ENCODE measurements at regions not wholly inside any gene's neighbourhood (a gene's known extent, or its start where the extent isn't known, plus 50 kb on each side); places are given as distances from the start of the nearest gene placed in this dataset.

GRCh38 chr20:60212695-60213094 lies 254.5 kb downstream of the CDH26 start:
- in situ Hi-C loops (cut with MboI; ENCODE audit: low sequenced_read_pairs) = loop anchor here (10.0 to 25.0 kb wide), 3 partner anchors 900 to 1682 kb away; no protein-coding TSS in a partner anchor

More at GRCh38 chr20:60212695-60213094, 254.5 kb downstream of the CDH26 start:
- Histone ChIP-seq H3K4me3 (ENCODE audit: insufficient read depth, low read depth, low read length) (no peak overlapping the region), H3K4me2 (ENCODE audit: low read depth, low read length) (no peak overlapping the region), H3K79me1 (ENCODE audit: low read depth in 1 of 2, low read length in 2 of 2) (no peaks in the 10 kb centered on the region), H2AFZ (replicated peaks; ENCODE audit: low read length, poor library complexity) (no peak overlapping the region), H4K8ac (ENCODE audit: low read depth in 2 of 2, low read length in 2 of 2) (no peak overlapping the region), H4K5ac (ENCODE audit: low read depth, low read length) (no peak overlapping the region), H3K56ac (ENCODE audit: extremely low read depth, insufficient read depth, low read length) (no peak overlapping the region), H2BK15ac (ENCODE audit: low read depth, low read length) (no peak overlapping the region), H3K9me3 (ENCODE audit: control insufficient read depth, insufficient read depth, low read length) (no peaks in the 10 kb centered on the region), H3K27ac (ENCODE audit: insufficient read depth, low read length) (no peak overlapping the region), H3K23ac (ENCODE audit: low read depth, low read length) (no peak overlapping the region), H3K18ac (ENCODE audit: low read depth, low read length) (no peak overlapping the region), H3K9me1 (ENCODE audit: insufficient read depth, low read length) (no peaks in the 10 kb centered on the region), H3K4me1 (ENCODE audit: control insufficient read depth, insufficient read depth, low read length) (no peaks in the 10 kb centered on the region), H3K4ac (ENCODE audit: low read depth, low read length) (no peak overlapping the region), H2BK5ac (ENCODE audit: low read depth, low read length, poor library complexity, severe bottlenecking) (no peak overlapping the region), H3K14ac (replicated peaks; ENCODE audit: low read depth, low read length) (no peak overlapping the region), H2AK5ac (ENCODE audit: low read depth, low read length) (no peak overlapping the region), H2BK120ac (ENCODE audit: low read depth, low read length) (no peak overlapping the region), H2BK20ac (ENCODE audit: low read depth, low read length) (no peak overlapping the region), H4K91ac (ENCODE audit: insufficient read depth, low read depth, low read length) (no peak overlapping the region), H2AK9ac (replicated peaks; ENCODE audit: low read depth, low read length, poor library complexity) (no peak overlapping the region), H3K36me3 (ENCODE audit: control insufficient read depth, insufficient read depth, low read length) (no peaks in the 10 kb centered on the region), H3K27me3 (ENCODE audit: control insufficient read depth, insufficient read depth, low read length) (0 out of 2 replicates have a peak, but pooled peaks cover 4% of the 10 kb centered on the region), H4K20me1 (ENCODE audit: insufficient read depth, low read length) (no peaks in the 10 kb centered on the region), H3K9ac (ENCODE audit: low read depth, low read length) (no peak overlapping the region)
- dilution Hi-C loops (cut with HindIII; ENCODE audit: low sequenced_read_pairs, unreplicated experiment) (no loop called here), intact Hi-C loops (cut with micrococcal nuclease) (loop anchor here (5.0 kb wide), 1 partner anchor 1685 kb away; no protein-coding TSS in a partner anchor)
- ChIA-PET CTCF (interaction anchor here (2.8 kb wide), 1 partner anchor 50 kb away, joined by 14 read pairs; no protein-coding TSS in a partner anchor), POLR2A (ENCODE audit: unreplicated experiment) (no interaction called here)
- DNase-seq (no peak), ATAC-seq (ENCODE audit: low read depth) (no peak)
- TF ChIP-seq CHD1 (IDR thresholded peaks at IDR 0.05; ENCODE audit: low read depth, low read length) (no peak), RAD21 (IDR thresholded peaks at IDR 0.05; ENCODE audit: low read length) (no peak), MAZ (IDR thresholded peaks at IDR 0.05; ENCODE audit: borderline replicate concordance, low read depth, low read length) (no peak), MXI1 (IDR thresholded peaks at IDR 0.05; ENCODE audit: borderline replicate concordance, low read depth, low read length) (no peak), RFX5 (IDR thresholded peaks at IDR 0.05; ENCODE audit: low read depth, low read length) (no peak), POLR2A (IDR thresholded peaks at IDR 0.05; ENCODE audit: low read depth, low read length) (no peak), USF2 (IDR thresholded peaks at IDR 0.05; ENCODE audit: low read depth, low read length) (no peak), CEBPB (IDR thresholded peaks at IDR 0.05; ENCODE audit: low read depth, low read length) (no peak), MAFK (IDR thresholded peaks at IDR 0.05; ENCODE audit: low read depth, low read length) (no peak), ELK1 (IDR thresholded peaks at IDR 0.05; ENCODE audit: borderline replicate concordance, low read depth, low read length) (no peak), SMC3 (IDR thresholded peaks at IDR 0.05; ENCODE audit: low read depth, low read length) (no peak), RCOR1 (IDR thresholded peaks at IDR 0.05; ENCODE audit: insufficient replicate concordance, low read length) (no peak), NFE2L2 (IDR thresholded peaks at IDR 0.05; ENCODE audit: low read depth, low read length) (no peak), FOS (IDR thresholded peaks at IDR 0.05; ENCODE audit: low read depth, low read length) (no peak), BHLHE40 (IDR thresholded peaks at IDR 0.05; ENCODE audit: low read depth, low read length) (no peak)
- TF ChIP-seq, protein P1, sequence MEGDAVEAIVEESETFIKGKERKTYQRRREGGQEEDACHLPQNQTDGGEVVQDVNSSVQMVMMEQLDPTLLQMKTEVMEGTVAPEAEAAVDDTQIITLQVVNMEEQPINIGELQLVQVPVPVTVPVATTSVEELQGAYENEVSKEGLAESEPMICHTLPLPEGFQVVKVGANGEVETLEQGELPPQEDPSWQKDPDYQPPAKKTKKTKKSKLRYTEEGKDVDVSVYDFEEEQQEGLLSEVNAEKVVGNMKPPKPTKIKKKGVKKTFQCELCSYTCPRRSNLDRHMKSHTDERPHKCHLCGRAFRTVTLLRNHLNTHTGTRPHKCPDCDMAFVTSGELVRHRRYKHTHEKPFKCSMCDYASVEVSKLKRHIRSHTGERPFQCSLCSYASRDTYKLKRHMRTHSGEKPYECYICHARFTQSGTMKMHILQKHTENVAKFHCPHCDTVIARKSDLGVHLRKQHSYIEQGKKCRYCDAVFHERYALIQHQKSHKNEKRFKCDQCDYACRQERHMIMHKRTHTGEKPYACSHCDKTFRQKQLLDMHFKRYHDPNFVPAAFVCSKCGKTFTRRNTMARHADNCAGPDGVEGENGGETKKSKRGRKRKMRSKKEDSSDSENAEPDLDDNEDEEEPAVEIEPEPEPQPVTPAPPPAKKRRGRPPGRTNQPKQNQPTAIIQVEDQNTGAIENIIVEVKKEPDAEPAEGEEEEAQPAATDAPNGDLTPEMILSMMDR (conservative IDR thresholded peaks at IDR 0.05; ENCODE audit: low read depth, low read length) = no peak
- WGBS, 2 experiments (ENCODE audit: extremely low coverage in 2 of 2, insufficient read length in 1 of 2) = 94% methylated on average over 2 of the region's 3 CpGs; no CpG with 5 or more reads in 1 of the 2 experiments
- BruUV-seq (replicated peaks) = no TSS peak
